ENCODE measurements at regions not wholly inside any gene's neighbourhood (a gene's known extent, or its start where the extent isn't known, plus 50 kb on each side); places are given as distances from the start of the nearest gene placed in this dataset.
"Not testable (repeated sequence)": the region's sequence is repeated elsewhere in the genome, so short reads cannot be mapped to it uniquely, and the experiment has no call there.

DNA sequence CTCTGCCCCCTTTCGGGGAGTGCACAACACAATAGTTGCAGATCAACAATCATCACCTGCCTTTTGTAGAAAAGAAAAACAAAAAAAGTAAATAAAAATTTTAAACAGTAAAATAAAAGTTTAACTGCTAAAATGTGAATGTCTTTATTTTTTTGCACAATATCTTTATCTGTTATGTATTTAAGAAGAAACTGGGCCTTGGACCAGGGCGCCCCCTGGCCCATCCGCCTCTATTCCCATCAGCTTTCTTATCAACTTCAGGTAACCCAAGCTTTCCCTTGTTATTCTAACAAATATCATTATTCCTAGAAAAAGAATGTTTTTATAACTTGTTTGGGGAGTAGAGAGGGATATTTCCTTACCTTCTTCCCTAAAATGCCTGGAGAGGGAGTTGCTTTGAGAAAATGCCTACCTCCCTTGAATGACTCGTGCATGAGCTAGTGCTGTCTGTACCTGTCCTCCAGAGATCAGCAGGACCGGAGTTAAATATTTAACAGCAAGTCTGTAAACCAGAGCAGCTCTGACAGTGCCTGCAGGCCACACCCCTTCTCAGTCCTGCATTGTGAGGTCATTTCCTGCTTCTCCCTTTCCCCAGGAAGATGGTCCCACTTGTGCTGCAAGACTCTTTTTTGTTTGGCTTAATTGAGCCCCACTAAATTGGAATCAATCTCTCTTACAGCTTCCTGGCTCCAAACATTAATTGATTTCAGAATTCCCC, 192.8 kb upstream of the RGS6 start:
- DNase-seq (ENCODE audit: low spot score) = peak; percentile 40

DNA sequence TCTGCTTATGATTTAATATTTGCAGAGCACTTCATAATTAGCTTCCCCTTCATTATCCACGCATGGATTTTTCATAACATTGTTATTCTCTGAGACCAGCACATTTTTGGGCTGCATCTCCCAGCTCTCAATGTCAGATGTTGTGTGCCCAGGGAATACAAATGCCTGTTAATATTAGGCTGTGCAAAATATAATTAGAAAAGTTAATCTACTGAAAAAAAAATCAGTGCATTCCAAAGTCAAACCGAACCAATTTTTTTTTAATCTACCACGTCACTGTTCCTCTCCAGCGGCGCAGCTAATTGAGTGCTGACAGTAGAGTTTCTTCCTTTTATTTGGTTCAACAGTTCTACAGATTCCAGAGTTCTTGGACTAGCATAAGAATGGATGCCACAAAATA, 191.0 kb upstream of the RGS6 start:
- no peak for DNase-seq (ENCODE audit: low spot score)

DNA sequence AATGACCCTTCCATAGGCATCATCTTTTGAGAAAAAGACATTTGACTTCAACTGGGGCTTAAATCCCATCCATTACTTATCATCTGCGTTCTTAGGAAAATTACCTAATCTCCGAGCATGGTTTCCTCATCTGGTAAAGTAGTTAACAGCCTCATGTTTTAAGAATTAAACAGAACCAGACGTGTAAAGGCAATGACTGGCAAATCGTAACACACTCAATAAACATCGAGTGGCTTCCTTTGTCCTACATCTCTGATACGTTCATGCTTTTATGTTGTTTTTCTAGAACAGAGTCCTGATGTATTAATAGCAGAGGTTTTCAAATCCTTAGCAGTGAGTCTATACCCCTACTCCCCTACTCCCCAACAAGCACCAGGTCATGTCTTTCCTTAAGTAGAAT, 189.7 kb upstream of the RGS6 start:
- DNase-seq (ENCODE audit: low spot score) = no peak

DNA sequence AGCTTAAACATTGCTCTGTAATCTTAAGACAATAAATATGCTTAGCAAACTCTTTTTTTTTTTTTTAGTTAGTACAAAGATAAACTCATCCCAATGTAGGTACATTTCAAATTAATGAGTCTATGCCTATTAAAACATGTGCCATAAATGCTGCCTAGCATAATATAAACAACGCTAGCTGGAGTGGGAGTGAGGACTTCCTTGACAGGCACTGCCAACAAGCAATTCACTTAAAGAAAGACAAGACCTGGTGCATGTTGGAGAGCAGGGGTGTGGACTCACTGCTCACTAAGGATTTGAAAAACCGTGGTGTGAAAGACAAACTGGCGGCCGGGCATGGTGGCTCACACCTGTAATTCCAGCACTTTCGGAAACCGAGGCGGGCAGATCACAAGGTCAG, 187.2 kb upstream of the RGS6 start:
- DNase-seq (ENCODE audit: low spot score) = no peak

DNA sequence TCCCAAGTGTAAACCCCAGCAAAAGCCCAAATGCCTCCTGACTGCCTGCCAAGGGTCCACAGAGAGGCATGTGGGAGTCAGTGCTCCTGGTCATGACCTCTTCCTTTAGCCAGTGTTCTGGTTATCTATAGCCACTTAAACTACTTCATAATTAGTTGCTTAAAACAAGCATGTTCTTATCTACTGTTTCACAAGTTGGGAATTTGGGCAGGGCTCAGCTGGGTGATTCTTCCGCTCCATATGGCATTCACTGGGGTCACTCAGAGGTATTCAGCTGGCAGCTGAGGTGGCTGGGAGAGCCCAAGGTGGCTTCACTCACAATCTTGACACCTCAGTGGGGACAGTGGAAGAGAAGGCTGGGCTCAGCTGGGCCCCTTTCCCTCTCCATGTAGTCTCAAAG, 184.0 kb upstream of the RGS6 start:
- DNase-seq (ENCODE audit: low spot score) = no peak

DNA sequence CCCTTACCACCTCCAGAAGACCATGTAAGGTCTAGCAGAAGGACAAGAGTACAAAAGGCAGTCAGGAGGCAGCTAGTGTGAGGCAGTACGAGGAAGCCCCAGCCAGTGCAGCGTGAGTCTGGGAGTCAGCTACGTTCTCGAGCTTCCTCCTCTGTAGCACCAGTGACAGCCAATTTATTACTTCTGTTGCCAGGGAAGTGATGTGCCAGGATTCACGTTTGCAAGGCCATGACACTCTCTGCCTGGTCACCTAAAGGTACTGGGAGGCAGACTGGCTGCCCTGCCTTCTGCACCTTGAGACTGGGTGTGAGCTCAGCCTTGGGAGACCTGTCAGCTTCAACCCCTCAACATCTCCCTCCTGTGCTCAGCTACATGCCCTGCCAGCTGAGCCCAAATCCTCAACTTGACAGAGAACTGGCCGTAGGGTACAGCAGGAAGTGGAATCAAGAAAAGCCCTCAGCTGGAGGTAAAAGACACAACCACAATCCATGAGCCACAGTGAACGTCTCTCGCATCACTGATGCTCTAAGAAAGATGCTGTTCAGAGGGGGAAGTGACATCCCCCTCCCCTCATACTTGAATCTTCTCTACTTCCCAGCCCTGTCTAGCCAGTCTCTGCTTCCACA, 182.5 kb upstream of the RGS6 start:
- no peak for DNase-seq (ENCODE audit: low spot score)

DNA sequence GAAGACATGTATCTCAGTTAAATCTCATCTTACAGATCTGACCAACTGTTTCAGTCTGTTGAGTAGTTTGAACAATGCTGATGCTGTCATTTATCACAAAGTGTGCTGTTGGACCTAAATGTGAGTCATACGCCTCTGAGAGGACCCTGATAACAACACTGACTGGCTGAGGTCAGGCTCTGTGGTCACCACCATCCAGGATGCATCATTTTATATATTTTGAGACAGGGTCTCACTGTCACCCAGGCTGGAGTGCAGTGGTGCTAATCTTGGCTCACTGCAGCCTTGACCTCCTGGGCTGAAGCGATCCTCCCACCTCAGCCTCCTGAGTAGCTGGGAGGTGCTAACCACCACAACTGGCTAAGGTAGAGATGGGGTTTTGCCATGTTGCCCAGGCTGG, 181.0 kb upstream of the RGS6 start:
- peak; percentile 7 for DNase-seq (ENCODE audit: low spot score)

DNA sequence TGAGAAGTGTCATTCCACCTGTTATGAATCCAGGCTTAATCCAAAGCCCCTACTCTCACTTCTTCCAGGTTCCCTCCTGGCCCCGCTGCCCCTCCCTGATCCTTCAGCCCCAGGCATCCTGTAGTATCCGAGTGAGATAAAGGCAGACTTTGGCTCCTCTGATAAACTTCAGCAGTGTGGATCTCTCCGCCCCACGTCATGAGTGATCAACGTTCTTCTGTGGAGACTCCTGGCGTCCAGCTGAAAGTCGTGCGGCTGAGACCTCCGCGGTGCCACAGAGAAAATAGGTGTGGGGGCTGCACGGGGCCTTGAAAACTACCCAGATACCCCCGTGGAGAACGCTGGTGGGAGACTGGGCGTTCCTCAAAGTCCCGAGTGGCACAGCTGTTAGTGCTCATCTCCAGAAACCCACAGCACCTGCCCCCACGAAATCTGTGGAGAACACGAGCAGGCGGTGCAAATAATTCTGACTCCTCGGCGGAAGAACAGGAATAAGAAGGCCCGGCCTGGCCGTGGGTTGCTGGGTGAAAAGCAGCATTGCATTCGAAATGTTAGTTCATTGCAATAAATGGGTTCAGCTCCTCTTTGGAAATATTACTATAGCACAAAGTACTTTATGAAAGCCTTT, 180.0 kb upstream of the RGS6 start:
- no peak for DNase-seq (ENCODE audit: low spot score)

DNA sequence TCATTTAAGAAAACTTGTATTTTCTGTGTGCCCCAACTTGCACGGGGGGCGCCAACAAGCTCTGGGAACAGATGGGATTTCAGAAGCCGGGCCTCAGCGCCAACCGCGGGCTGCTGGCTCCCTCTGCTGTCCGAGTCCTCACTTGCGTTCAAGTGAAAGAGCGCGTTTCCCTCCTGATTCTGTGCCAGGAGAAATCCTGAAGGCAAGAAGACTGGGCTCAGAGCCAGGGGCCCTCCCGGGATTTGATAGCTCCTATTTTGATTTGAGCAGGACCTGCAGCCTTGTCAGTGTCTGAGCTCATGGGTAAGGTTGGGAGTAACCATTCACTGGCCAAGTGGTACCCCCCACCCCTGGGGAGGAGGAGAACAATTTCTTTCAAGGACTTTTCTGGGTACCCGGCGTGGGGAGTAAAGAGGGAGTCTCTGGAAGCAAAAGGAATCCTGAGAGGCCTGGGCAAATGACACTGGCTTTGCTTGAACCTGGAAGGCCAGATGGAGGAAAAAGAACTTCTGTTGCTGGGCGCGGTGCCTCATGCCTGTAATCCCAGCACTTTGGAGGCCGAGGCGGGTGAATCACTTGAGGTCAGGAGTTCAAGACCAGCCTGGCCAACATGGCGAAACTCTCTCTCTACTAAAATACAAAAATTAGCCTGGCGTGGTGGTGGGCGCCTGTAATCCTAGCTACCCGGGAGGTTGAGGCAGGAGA, 179.0 kb upstream of the RGS6 start:
- peak; percentile 64 for DNase-seq (ENCODE audit: low spot score)

DNA sequence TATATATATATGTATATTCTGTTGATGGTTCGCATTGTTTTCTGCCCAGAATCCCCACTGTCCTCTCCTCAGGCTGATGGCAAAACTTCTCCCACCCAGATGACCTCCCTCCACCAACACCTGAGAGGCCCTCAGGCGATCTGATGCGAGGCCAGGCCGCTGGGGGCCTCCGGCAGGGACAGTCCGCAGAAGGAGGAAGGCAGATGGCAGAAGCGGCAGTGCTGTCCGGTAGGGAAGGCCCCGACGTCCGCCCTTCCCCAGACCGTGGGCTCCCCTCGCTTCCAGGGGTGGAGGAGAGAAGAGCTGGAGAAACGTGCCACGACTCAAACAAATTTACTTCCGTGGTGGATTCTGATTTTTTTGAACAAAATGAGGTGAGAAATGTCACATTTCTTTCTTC, 178.3 kb upstream of the RGS6 start:
- DNase-seq (ENCODE audit: low spot score) = no peak

DNA sequence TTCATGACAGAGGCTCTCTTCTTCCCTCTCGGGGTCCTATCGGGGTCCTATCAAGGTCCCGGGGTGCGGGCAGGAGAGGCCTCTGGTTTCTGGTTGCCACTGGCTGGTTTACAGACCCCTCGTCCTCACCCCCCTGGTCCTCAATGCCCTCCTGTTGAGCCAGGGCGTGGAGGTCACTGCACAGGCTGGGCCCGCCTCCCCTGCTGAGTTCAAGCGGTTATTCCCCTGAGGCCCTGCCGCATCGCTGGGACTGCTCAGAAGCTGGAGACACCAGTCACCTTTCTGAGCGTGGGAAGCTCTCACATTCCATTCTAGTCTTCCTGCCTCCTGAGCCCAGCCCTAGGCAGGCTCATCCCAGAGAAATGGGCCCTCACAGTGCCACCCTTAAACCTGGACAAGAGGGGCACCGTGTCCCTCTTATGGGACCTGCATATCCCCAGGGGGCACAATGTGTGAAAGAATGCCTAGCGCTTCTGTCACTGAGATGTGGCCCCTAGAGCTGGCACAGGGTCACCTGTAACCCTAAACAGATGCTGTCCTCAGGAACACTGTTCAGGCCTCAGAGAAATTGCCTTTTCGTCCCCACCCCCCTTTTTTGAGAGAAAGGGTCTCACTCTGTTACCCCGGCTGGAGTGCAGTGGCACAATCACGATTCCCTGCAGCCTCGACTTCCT, 177.7 kb upstream of the RGS6 start:
- no peak for DNase-seq (ENCODE audit: low spot score)

DNA sequence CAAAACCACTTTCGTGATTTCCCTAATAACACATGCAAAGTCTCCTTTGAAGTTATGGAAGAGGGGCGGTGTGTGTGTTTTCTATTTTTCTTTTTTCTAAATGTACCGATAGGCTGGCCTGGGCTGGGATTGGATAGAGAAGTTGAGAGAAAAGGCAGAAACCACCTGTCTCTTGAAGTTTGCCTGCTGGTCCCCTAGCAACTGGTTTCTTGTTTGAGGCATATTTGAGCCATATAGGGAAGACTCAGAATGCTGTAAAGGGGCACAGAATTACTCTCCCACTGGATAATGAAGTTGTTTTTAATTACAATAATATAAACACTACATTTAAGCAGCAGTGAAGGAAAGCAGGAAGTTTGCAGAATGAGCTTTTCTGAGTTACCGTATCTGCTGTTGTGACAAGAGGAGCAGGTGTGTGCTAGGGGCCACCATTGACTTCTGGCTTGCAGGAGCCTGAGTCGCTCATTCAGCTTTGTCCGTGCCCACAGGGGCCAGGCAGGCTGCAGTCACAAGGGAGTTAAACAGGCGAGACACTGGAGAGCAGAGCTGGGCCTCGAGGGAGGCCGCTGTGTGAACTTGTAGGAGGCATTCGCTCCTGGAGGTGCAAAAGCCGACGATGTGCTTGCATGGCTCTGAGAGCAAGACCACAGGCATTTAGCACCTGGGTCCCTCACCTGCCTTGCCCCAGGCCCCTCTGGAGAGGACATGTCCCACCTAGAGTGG, 173.8 kb upstream of the RGS6 start:
- no peak for DNase-seq (ENCODE audit: low spot score)

DNA sequence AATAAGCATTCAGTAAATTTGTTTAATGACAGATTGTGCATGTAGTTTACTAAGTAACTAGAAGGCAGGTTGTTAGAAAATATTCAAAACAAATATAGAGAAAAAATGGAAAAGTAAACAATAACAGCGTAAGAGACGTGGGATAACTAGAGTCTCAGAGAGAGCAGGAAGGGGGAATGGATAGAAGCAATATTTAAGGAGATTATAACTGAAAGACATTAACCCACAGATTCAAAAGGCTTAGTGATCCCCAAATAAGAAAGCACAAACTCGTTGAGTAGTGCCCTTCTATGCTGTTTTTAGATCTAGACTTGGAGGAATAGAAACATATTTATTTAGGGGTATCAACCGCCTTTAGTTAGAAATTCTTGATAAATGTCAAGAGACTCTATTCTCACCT, 169.7 kb upstream of the RGS6 start:
- DNase-seq (ENCODE audit: low spot score) = no peak

DNA sequence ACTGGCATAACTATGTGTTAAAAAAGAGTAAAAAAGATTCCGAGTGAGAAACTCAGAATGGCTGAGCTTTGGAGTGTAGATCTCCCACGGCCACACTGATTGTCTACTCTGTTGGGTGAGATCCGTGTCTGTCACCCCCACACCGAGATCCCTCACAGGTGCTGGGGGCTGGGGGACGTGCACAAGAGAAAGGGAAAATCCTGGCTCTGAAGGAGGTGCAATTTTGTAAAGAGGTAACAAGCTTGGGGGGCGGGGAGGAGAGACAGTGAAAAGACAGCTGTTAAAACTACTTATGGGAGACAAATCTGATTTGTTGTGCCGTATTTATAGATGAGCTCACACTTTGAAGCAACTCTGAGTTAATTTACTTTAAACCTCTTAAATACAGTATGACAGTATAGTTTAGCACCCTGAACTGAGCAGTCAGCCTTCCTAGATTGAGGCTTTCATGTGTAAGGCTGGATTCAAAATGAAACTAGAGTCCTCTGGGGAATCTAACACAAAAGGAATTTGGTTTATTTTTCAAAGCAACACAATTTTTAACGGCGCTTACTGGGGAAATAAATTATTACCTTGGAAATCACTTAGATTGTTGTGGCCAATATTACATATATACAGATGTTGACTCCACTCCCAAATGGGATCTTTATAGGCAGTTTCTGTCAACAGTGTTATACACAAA, 167.4 kb upstream of the RGS6 start:
- DNase-seq (ENCODE audit: low spot score) = no peak

DNA sequence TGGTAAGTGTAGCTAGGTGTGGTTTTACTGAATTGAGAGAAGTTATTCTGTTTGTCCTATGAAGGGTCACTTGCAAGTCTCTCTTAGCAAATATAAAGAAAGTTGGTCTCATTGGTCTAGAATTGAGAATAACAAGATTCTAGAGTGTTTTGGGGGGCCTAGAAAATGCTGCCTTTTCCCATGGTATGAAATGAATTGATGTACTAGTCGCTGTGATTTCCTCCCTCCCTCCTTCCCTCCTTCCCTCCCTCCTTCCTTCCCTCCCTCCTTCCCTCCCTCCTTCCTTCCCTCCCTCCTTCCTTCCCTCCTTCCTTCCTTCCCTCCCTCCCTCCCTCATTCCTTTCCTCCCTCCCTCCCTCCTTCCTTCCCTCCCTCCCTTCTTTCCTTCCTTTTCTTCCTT, 166.7 kb upstream of the RGS6 start:
- no peak for DNase-seq (ENCODE audit: low spot score)

DNA sequence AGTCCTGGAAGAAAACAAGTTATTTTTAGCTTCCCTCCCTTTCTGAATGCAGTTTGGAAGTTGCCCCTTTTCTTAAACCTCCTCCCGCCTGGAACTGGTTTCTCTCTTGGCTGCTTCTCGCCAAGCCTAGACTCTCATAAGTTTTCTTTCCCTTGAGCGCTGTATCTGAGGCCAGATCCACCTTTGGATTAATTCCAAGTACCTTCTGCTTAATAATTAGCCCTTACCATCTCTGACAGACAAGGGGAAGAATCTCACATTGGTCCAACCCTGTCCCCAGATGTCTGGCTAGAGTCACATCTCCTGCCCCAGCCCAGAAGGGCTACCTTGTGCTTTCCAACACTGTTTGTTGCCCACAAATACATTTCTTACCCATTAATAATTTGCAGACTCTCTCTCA, 161.8 kb upstream of the RGS6 start:
- DNase-seq (ENCODE audit: low spot score) = no peak

DNA sequence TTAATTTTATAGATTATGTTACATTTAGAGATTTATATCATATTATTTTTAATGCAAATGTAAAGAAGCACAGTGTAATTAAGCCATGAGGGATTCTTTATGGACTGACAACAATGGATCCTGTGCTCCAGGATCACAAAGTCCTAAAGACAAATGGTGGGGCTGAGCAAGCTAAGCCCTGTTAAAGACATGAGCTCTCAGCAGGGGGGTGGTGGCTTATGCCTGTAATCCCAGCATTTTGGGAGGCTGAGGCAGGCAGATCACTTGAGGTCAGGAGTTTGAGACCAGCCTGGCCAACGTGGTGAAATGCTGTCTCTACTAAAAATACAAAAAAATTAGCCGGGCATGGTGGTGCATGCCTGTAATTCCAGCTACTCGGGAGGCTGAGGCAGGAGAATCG, 160.8 kb upstream of the RGS6 start:
- DNase-seq (ENCODE audit: low spot score) = not testable (repeated sequence)

DNA sequence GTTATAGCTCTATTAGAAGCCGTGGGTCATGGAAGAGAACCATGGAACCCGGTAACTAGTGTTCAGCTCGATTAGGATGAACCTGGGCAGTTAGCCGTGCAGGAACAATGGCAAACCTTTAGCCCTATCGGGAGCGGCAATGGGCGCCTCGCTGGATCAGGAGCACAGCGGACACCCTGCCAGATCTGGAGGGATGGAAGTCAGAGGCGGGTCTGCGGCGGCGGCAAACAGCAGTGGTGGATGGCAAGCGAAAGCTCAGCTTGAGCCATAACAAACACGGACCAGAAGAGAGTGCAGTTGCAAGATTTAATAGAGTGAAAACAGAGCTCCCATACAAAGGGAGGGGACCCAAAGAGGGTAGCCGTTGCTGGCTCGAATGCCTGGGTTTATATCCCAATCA, 160.2 kb upstream of the RGS6 start:
- not testable (repeated sequence) for DNase-seq (ENCODE audit: low spot score)

DNA sequence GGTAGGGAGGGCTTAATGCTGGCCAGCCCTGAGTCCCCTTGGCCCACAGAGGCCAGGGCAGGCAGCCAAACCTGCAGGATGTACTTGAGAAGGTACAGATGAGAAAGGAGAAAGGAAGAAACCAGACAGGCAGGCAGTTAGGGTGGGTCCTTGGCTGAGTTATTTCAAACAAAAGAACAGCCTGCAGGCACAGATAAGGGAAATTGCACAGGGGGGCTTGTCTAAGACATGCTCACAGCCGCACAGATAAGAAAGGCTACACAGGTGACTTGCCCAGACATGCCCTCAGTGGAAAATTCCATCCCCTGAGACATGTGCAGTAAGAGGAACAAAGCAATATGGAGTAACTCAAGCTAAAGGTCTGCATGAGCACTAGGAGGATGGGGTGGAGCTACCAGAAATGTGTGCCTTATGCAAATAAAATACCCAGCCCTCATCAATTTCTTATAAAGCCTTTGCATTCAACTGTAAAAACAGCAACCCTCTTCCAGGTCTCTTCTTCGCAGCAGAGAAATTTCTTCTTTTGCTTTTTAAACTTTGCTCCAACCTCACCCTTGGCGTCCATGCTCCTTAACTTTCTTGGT, 158.2 kb upstream of the RGS6 start:
- DNase-seq (ENCODE audit: low spot score) = no peak

Measured in A172 (cell line).